ENCODE measurements at regions not wholly inside any gene's neighbourhood (a gene's known extent, or its start where the extent isn't known, plus 50 kb on each side); places are given as distances from the start of the nearest gene placed in this dataset.
"Not testable (repeated sequence)": the region's sequence is repeated elsewhere in the genome, so short reads cannot be mapped to it uniquely, and the experiment has no call there.

DNA sequence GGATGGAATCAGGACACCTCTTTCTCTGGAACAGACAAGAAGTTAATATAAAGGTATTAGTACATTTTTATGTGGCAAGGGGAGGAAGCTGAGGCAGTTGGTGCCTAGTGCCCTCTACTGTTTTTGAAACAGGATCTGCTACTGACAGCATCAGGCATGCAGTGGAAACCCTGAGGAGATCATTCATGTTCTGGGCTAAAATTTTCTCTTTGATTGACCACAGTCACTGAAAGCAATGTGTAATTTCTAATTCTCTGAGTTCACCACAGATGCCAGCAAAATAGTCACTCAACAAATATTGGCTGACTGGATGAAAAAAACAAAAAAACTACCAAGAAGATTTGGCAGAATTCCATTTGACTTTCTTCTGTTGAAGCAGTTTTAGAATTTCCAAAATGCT lies 71.0 kb upstream of the SRRM3 start:
- H3K9me3 ChIP-seq (replicated peaks in 1 of 3); H3K27ac ChIP-seq; intact Hi-C loops (cut with DNase I); H3K36me3 ChIP-seq (replicated peaks in 1 of 2); H3K4me3 ChIP-seq; H3K4me1 ChIP-seq (replicated peaks in 1 of 2); H3K27me3 ChIP-seq: not testable (repeated sequence)
- DNase-seq = peak in 6 of 7 donors; percentile 28 to 64 (median 46)
- TF ChIP-seq, protein P1, sequence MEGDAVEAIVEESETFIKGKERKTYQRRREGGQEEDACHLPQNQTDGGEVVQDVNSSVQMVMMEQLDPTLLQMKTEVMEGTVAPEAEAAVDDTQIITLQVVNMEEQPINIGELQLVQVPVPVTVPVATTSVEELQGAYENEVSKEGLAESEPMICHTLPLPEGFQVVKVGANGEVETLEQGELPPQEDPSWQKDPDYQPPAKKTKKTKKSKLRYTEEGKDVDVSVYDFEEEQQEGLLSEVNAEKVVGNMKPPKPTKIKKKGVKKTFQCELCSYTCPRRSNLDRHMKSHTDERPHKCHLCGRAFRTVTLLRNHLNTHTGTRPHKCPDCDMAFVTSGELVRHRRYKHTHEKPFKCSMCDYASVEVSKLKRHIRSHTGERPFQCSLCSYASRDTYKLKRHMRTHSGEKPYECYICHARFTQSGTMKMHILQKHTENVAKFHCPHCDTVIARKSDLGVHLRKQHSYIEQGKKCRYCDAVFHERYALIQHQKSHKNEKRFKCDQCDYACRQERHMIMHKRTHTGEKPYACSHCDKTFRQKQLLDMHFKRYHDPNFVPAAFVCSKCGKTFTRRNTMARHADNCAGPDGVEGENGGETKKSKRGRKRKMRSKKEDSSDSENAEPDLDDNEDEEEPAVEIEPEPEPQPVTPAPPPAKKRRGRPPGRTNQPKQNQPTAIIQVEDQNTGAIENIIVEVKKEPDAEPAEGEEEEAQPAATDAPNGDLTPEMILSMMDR (IDR thresholded peaks at IDR 0.05) = peak; percentile 15 to 58 (median 42)

DNA sequence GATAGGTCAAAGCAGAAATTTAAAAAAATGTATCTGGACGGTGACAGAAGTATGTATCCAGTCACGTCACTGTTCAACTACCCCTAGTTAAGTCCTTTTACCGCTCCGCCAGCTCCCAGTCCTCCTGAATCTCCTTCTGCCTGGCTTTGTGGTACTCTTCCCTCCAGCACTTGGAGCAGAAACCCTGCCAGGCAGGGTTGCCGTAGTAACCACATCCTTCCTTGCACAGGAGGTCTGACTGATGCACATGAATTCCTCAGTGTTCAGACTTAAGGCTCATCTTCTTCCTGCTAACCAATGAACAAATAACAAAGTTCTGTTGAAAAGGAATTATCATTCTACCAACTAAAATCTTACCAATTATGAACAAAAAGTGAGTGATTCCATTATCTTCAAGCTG lies 69.8 kb upstream of the SRRM3 start:
- intact Hi-C loops (cut with DNase I); H3K9me3 ChIP-seq (replicated peaks in 1 of 3); H3K4me1 ChIP-seq (replicated peaks in 1 of 2); H3K27me3 ChIP-seq; H3K36me3 ChIP-seq (replicated peaks in 1 of 2); H3K4me3 ChIP-seq; DNase-seq; H3K27ac ChIP-seq: not testable (repeated sequence)
- WGBS, 4 donors = 68 to 79% (median 74%) methylated on average over 5 of the region's 5 CpGs

DNA sequence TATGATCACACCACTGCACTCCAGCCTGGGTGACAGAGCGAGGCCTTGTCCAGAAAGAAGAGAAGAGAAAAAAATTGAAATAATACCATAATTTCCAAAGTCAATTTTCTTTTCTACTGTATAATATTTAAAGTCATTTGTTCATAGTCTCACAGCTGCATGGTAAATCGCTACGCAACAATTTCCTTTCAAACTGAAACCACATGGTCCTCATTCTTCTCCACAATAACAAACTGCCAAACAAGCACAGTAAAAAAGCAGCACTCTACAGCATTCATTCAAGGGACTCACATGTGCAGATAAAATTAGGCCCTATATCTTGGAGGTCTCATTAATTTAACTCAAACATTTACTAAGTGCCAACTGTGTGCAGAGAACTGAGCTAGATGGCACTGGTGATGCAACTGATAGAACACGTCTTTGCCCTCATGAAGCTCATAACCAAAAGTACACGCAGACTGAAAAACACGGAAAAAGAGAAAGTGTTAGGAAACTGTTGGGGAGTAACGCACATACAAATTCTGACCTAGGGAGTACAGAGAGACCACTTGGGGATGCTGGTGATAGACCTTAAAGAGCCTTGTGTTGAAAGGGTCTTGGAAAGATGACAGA lies 68.4 kb upstream of the SRRM3 start:
- WGBS, 4 donors = 77 to 87% (median 81%) methylated on average over 7 of the region's 7 CpGs

DNA sequence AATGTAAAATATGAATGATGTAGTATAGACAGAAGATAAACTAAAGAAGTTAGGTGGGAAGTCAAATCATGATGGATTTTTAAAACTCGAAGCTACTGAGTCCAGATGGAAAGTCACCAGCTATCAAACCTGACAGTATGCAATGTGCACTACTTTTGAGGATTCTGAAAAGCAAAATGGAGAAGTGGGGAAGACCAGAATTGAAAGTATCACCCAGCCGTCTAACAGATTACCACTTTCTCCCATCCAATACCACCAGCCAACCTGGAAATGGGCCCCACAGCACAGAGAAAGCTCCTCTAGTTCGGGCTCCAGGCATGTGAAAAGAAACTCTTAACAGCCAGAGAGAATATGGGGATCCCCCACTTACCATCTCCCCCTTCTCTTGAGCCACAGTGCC lies 67.9 kb upstream of the SRRM3 start:
- Histone ChIP-seq H3K27me3 (no peaks in the 10 kb centered on the region), H3K27ac (no peak overlapping the region), H3K4me3 (no peak overlapping the region), H3K36me3 (replicated peaks in 1 of 2) (no peaks in the 10 kb centered on the region), H3K4me1 (replicated peaks in 1 of 2) (no peaks in the 10 kb centered on the region), H3K9me3 (replicated peaks in 1 of 3) (no peaks in the 10 kb centered on the region)
- intact Hi-C loops (cut with DNase I) = no loop called here
- TF ChIP-seq POLR2A (IDR thresholded peaks at IDR 0.05) = no peak
- TF ChIP-seq, protein P1 (IDR thresholded peaks at IDR 0.05) = no peak
- WGBS, 4 donors = 58 to 70% (median 64%) methylated on average over 3 of the region's 3 CpGs
- DNase-seq = no peak

More for the DNA sequence above, 68.4 kb upstream of the SRRM3 start:
- H3K4me3 ChIP-seq = no peak overlapping the region
- intact Hi-C loops (cut with DNase I) = no loop called here
- no peak for DNase-seq
- TF ChIP-seq, protein P1 (IDR thresholded peaks at IDR 0.05) = no peak
- no peak for TF ChIP-seq POLR2A (IDR thresholded peaks at IDR 0.05)
- no peak overlapping the region for H3K27ac ChIP-seq
- H3K9me3 ChIP-seq (replicated peaks in 1 of 3) = no peaks in the 10 kb centered on the region
- no peaks in the 10 kb centered on the region for H3K36me3 ChIP-seq (replicated peaks in 1 of 2)
- no peaks in the 10 kb centered on the region for H3K4me1 ChIP-seq (replicated peaks in 1 of 2)
- no peaks in the 10 kb centered on the region for H3K27me3 ChIP-seq

DNA sequence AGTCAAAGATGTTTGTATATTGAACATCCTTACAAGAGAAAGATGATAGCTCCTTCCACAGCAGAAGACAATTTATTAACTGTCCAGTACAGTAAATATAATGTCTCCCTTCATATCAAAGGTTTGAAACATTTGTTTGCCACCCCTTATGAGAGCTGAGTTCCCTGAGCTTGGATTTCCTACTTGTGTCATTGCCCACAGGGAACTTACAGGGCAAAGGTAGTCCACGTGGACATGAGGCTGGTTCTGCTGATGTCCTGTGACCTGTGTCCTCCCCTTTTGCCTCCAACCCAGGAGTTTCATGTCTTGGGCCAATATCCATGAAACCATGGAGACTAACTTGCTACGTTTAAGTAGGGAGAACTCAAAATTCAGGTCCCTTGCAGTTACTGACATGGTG lies 66.4 kb upstream of the SRRM3 start:
- H3K27ac ChIP-seq; intact Hi-C loops (cut with DNase I); H3K36me3 ChIP-seq (replicated peaks in 1 of 2): not testable (repeated sequence)

DNA sequence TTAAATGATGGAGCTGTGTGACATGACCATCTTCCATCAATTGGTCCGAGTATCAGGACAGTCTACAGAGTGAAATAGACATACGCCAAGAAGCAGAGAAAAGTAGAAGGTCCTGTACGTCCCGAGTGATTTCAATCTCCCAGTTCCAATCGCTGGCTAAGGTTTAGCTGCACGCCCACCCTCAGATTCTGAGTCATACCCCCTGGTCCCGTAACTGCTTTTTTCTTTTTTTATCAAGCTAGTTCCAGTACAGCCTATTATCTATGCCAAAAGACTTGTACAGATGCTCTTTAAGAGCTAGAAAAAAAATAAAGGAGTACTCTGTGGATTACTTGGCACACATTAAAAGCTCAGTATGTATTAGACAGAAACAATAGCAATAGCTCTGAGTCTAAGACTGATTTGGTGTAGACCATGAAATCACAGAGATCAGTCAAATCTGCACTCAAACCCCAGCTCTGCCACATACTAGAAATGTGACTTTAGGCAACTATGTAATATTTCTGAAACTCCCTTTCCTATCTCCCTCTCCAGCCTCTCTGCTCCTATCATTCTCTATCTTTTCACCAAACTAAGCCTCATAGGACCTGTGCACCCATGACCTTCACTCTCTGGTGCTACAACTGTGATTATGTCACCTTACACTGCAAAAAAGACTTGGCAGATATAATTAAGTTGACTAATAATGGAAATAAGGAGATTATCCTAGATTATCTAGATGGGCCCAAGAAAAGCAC lies 63.0 kb upstream of the SRRM3 start:
- H3K4me1 ChIP-seq (replicated peaks in 1 of 2); DNase-seq; H3K36me3 ChIP-seq (replicated peaks in 1 of 2); intact Hi-C loops (cut with DNase I); H3K4me3 ChIP-seq; H3K27ac ChIP-seq; H3K27me3 ChIP-seq; H3K9me3 ChIP-seq (replicated peaks in 1 of 3): not testable (repeated sequence)
- WGBS, 4 donors = 53 to 70% (median 55%) methylated on average over 7 of the region's 7 CpGs

More for the DNA sequence above, 66.4 kb upstream of the SRRM3 start:
- 61 to 74% (median 66%) methylated on average over 2 of the region's 2 CpGs for WGBS, 4 donors
- H3K4me3 ChIP-seq; H3K27me3 ChIP-seq; DNase-seq; H3K9me3 ChIP-seq (replicated peaks in 1 of 3); H3K4me1 ChIP-seq (replicated peaks in 1 of 2): not testable (repeated sequence)

Data from adrenal gland (tissue), 9 donors.